GM12875 (cell line): ENCODE measurements at regions not wholly inside any gene's neighbourhood (a gene's known extent, or its start where the extent isn't known, plus 50 kb on each side); places are given as distances from the start of the nearest gene placed in this dataset.

Experiments used
- H3K4me3 ChIP-seq: one replicate; pipeline ENCODE4 v1.5.1; 2011; ENCODE audit warnings: low read depth, low read length, control low read depth
- CTCF ChIP-seq: IDR thresholded peaks from 2 replicates; pipeline ENCODE4 v1.5.1; 2011; ENCODE audit warnings: low read depth, mild to moderate bottlenecking, control low read depth, inconsistent platforms, low read length, moderate library complexity, borderline replicate concordance; ENCODE audit not compliant: insufficient read depth

- no peak for TF ChIP-seq CTCF
- no peak overlapping the region for H3K4me3 ChIP-seq
Observed at GRCh38 chr1:184324972-184325371, 61.9 kb upstream of the C1orf21 start.

DNA sequence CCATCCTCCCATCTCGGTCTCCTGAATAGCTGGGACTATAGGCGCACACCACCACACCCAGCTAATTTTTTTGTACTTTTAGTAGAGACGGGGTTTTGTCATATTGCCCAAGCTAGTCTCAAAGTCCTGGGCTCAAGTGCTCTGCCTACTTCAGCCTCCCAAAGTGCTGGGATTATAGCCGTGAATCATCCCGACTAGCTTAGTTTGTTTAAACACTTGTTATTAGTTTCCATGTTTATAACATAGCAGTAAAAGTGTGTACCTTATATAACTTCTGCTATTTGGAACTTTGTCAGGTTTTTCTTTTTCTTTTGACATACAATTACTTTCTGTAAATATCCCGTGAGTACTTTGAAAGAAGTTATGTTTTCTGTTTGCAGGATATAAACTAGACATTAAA, 60.6 kb upstream of the C1orf21 start:
- H3K4me3 ChIP-seq = no peak overlapping the region
- no peak for TF ChIP-seq CTCF

DNA sequence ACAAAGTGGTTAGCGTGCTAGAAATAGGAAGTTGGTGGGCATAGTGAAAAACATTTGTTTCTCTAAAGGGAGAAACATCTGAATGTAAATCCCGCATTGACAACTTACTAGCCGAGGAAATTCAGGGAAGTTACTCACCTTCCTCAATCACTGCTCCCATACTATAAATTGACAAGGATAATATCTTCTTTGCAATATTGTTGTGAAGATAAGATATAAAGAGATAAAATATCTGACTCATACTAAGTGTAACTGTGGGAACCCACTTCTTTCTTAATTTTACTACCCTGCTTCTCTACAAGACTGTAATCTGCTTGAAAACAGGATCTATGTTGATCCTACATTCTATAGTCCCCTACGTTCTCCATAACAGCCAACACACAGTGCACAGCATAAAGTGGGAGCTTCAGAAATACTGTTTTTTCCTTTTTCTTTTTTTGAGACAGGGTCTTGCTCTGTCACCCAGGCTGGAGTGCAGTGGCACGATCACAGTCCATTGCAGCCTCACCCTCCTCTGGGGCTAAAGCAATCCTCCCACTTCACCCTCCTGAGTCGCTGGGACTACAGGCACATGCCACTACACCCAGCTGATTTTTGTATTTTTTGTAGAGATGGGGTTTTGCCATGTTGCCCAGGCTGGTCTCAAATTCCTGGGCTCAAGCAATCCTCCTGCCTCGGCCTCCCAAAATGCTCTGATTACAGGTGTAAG, 57.4 kb upstream of the C1orf21 start:
- no peak for TF ChIP-seq CTCF
- no peak overlapping the region for H3K4me3 ChIP-seq

DNA sequence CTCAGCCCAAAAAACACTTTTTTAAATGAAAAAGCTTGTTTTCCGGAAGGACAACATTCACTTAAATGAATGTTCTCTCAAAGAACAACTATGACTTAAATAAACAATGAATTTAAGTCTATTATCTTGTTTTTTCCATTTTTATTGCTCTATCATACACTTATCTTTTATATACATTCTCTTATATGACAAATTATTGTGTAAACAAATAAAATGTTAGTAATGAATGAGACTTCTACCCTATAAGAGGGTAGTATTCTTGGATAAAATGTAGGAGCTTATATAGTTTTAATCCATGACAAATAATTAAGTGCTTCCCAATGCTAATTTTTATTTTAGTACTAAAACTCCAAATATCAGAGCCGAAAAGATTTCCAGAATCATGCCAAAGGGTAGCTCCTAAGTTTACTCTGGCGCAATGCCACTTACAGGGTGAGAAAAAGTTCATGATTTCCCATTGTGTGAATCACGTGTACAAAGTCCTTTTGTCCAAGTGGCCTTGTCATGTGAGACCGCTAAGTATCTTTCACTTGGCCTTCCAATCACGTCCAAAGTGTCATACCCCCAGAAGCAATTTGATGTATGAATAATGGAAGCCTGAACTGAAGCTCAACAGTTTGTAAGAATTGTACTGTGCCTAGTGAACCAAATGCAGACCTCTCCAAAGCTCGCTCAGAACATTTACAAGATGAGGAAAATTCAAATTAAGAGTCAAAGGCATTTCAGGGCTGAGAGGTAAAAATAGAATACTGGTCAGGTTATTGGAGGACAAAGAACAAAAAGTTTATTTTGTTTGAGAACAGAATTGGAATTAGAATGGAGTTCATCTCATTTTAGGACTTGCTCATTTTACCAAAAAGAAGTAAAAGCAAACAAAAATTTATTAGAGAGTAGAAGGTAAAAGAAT, 56.6 kb upstream of the C1orf21 start:
- no peak for TF ChIP-seq CTCF
- no peak overlapping the region for H3K4me3 ChIP-seq

- no peak for TF ChIP-seq CTCF
- no peak overlapping the region for H3K4me3 ChIP-seq
Observed at GRCh38 chr1:184330875-184331274, 56.0 kb upstream of the C1orf21 start.
